ENCODE measurements at regions not wholly inside any gene's neighbourhood (a gene's known extent, or its start where the extent isn't known, plus 50 kb on each side); places are given as distances from the start of the nearest gene placed in this dataset.

- no peaks in the 10 kb centered on the region for H3K9me3 ChIP-seq (ENCODE audit: control insufficient read depth, insufficient read depth, low read length)
- H3K4me2 ChIP-seq (ENCODE audit: low read depth, low read length), result no peak overlapping the region
- H2AK9ac ChIP-seq (replicated peaks; ENCODE audit: low read depth, low read length, poor library complexity), result no peak overlapping the region
- no peak overlapping the region for H3K27ac ChIP-seq (ENCODE audit: insufficient read depth, low read length)
- intact Hi-C loops (cut with micrococcal nuclease), result no loop called here
- whole genome bisulfite sequencing, 2 experiments (ENCODE audit: extremely low coverage in 2 of 2, insufficient read length in 1 of 2), result no CpG with 5 or more reads among the region's 6 CpGs
- DNase-seq (no peak), ATAC-seq (ENCODE audit: low read depth) (no peak)
- no TSS peak for BruUV-seq (replicated peaks)
- no peaks in the 10 kb centered on the region for H3K9me1 ChIP-seq (ENCODE audit: insufficient read depth, low read length)
- H2BK5ac ChIP-seq (ENCODE audit: low read depth, low read length, poor library complexity, severe bottlenecking), result no peak overlapping the region
- no peaks in the 10 kb centered on the region for H3K4me1 ChIP-seq (ENCODE audit: control insufficient read depth, insufficient read depth, low read length)
- in situ Hi-C loops (cut with MboI; ENCODE audit: low sequenced_read_pairs), result no loop called here
- no peaks in the 10 kb centered on the region for H3K36me3 ChIP-seq (ENCODE audit: control insufficient read depth, insufficient read depth, low read length)
- H3K79me1 ChIP-seq (ENCODE audit: low read depth in 1 of 2, low read length in 2 of 2), result no peaks in the 10 kb centered on the region
- no peaks in the 10 kb centered on the region for H4K20me1 ChIP-seq (ENCODE audit: insufficient read depth, low read length)
- H4K5ac ChIP-seq (ENCODE audit: low read depth, low read length), result no peak overlapping the region
- H3K56ac ChIP-seq (ENCODE audit: extremely low read depth, insufficient read depth, low read length), result no peak overlapping the region
- no peak overlapping the region for H2AK5ac ChIP-seq (ENCODE audit: low read depth, low read length)
- no peaks in the 10 kb centered on the region for H3K27me3 ChIP-seq (ENCODE audit: control insufficient read depth, insufficient read depth, low read length)
- H3K14ac ChIP-seq (replicated peaks; ENCODE audit: low read depth, low read length), result no peak overlapping the region
- no peak overlapping the region for H2AFZ ChIP-seq (replicated peaks; ENCODE audit: low read length, poor library complexity)
- H3K4me3 ChIP-seq (ENCODE audit: insufficient read depth, low read depth, low read length), result no peak overlapping the region
- dilution Hi-C loops (cut with HindIII; ENCODE audit: low sequenced_read_pairs, unreplicated experiment), result no loop called here
- no peak overlapping the region for H2BK15ac ChIP-seq (ENCODE audit: low read depth, low read length)
- H4K91ac ChIP-seq (ENCODE audit: insufficient read depth, low read depth, low read length), result no peak overlapping the region
- POLR2A ChIA-PET (ENCODE audit: unreplicated experiment), result no interaction called here
- CTCF ChIA-PET, result no interaction called here
- no peak overlapping the region for H3K18ac ChIP-seq (ENCODE audit: low read depth, low read length)
- H3K23ac ChIP-seq (ENCODE audit: low read depth, low read length), result no peak overlapping the region
- H2BK20ac ChIP-seq (ENCODE audit: low read depth, low read length), result no peak overlapping the region
- no peak overlapping the region for H2BK120ac ChIP-seq (ENCODE audit: low read depth, low read length)
- H3K9ac ChIP-seq (ENCODE audit: low read depth, low read length), result no peak overlapping the region
- TF ChIP-seq MXI1 (IDR thresholded peaks at IDR 0.05; ENCODE audit: borderline replicate concordance, low read depth, low read length), result no peak
- TF ChIP-seq ELK1 (IDR thresholded peaks at IDR 0.05; ENCODE audit: borderline replicate concordance, low read depth, low read length), result no peak
- no peak for TF ChIP-seq RCOR1 (IDR thresholded peaks at IDR 0.05; ENCODE audit: insufficient replicate concordance, low read length)
- TF ChIP-seq POLR2A (IDR thresholded peaks at IDR 0.05; ENCODE audit: low read depth, low read length), result no peak
- no peak for TF ChIP-seq NFE2L2 (IDR thresholded peaks at IDR 0.05; ENCODE audit: low read depth, low read length)
- no peak for TF ChIP-seq FOS (IDR thresholded peaks at IDR 0.05; ENCODE audit: low read depth, low read length)
- no peak for TF ChIP-seq CEBPB (IDR thresholded peaks at IDR 0.05; ENCODE audit: low read depth, low read length)
- no peak for TF ChIP-seq RAD21 (IDR thresholded peaks at IDR 0.05; ENCODE audit: low read length)
- TF ChIP-seq RFX5 (IDR thresholded peaks at IDR 0.05; ENCODE audit: low read depth, low read length), result no peak
- no peak for TF ChIP-seq CTCF (conservative IDR thresholded peaks at IDR 0.05; ENCODE audit: low read depth, low read length)
- no peak for TF ChIP-seq CHD1 (IDR thresholded peaks at IDR 0.05; ENCODE audit: low read depth, low read length)
- no peak for TF ChIP-seq USF2 (IDR thresholded peaks at IDR 0.05; ENCODE audit: low read depth, low read length)
- H3K4ac ChIP-seq (ENCODE audit: low read depth, low read length), result no peak overlapping the region
- H4K8ac ChIP-seq (ENCODE audit: low read depth in 2 of 2, low read length in 2 of 2), result no peak overlapping the region
These were observed 267.3 kb upstream of the KCND2 start for GRCh38 chr7:120005720-120006119.

Data from IMR-90 (cell line).